ENCODE measurements at regions not wholly inside any gene's neighbourhood (a gene's known extent, or its start where the extent isn't known, plus 50 kb on each side); places are given as distances from the start of the nearest gene placed in this dataset.

GRCh38 chr12:46652692-46653091 is 173.1 kb downstream of the SLC38A4 start (continued):
- no peak for TF ChIP-seq USF2 (IDR thresholded peaks at IDR 0.05; ENCODE audit: low read length)
- TF ChIP-seq POU5F1 (IDR thresholded peaks at IDR 0.05; ENCODE audit: low read depth, low read length) = no peak
- no peak for TF ChIP-seq CHD7 (IDR thresholded peaks at IDR 0.05; ENCODE audit: insufficient replicate concordance, low read length)
- TF ChIP-seq CHD1 (IDR thresholded peaks at IDR 0.05; ENCODE audit: low read depth, low read length) = no peak
- no peak for TF ChIP-seq NANOG (IDR thresholded peaks at IDR 0.05; ENCODE audit: insufficient read depth, low read depth, low read length, poor library complexity, severe bottlenecking)
- TF ChIP-seq SRF (IDR thresholded peaks at IDR 0.05; ENCODE audit: low read depth, low read length) = no peak
- TF ChIP-seq JUN (IDR thresholded peaks at IDR 0.05; ENCODE audit: low read depth, low read length) = no peak
